ENCODE measurements at regions not wholly inside any gene's neighbourhood (a gene's known extent, or its start where the extent isn't known, plus 50 kb on each side); places are given as distances from the start of the nearest gene placed in this dataset.

DNA sequence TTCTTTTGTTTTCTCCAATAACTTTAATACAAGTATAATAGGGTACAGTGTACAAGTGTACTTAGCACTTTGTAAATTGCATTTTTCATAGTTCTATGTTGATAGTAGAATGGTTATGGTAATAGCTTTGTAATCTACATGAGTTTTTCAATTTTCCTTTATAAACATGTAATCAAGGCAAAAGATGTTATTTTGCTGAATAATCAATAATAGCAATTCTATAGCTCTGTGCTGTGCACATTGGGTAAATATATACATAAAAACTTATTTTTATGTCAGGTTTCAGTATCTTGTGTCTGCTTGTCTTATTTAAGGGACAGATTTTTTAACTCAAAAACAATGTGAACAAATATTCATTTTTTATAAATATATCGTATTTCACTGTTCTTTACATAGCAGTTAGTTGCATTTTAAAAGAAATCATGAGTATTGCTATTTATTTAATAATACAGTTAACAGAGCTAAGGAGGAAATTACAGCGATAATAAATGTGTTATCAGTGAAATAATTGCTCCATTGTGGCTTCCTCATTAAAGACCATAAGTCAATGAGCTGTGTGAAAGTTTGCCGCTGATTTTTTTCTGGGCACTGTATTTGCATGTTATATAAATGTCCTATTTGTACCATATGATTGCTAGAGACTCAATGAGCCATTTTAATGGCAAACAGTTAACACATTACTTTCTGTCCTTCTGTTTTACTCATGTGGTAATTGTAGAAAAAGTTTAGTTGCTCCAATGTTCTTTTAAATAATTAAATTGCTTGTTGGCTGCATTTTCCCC lies 214.6 kb upstream of the STAC start:
- H3K4me1 Mint-ChIP-seq, result no peaks in the 10 kb centered on the region
- H3K36me3 Mint-ChIP-seq (ENCODE audit: low read depth), result no peaks in the 10 kb centered on the region

DNA sequence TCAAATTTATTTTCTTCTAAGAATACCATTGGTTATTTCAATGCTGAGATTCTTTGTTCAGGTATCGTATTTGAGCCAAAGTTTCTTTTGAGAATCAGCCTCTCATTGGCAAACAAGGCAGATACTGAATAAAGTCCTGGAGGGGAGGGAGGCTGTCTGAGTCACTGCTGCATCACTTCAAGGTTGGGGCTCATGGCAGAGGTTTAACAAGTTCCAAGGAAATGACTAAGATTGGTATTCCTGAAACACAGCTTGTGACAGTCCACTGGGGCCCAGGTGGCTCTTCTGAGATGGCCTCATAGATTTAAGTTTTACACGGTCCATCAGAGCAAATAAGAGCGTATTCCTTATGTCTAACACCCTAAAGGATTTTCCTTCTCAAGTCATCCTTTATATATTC lies 213.8 kb upstream of the STAC start:
- Mint-ChIP-seq H3K4me1 (no peaks in the 10 kb centered on the region), H3K36me3 (ENCODE audit: low read depth) (no peaks in the 10 kb centered on the region), H3K27ac (ENCODE audit: unreplicated experiment) (no peak overlapping the region), H3K9me3 (no peaks in the 10 kb centered on the region), H3K27me3 (ENCODE audit: low read depth) (no peaks in the 10 kb centered on the region), H3K4me3 (no peak overlapping the region)
- DNase-seq (ENCODE audit: low read depth, low spot score), result no peak
- TF ChIP-seq, protein P1, sequence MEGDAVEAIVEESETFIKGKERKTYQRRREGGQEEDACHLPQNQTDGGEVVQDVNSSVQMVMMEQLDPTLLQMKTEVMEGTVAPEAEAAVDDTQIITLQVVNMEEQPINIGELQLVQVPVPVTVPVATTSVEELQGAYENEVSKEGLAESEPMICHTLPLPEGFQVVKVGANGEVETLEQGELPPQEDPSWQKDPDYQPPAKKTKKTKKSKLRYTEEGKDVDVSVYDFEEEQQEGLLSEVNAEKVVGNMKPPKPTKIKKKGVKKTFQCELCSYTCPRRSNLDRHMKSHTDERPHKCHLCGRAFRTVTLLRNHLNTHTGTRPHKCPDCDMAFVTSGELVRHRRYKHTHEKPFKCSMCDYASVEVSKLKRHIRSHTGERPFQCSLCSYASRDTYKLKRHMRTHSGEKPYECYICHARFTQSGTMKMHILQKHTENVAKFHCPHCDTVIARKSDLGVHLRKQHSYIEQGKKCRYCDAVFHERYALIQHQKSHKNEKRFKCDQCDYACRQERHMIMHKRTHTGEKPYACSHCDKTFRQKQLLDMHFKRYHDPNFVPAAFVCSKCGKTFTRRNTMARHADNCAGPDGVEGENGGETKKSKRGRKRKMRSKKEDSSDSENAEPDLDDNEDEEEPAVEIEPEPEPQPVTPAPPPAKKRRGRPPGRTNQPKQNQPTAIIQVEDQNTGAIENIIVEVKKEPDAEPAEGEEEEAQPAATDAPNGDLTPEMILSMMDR (conservative IDR thresholded peaks at IDR 0.05), result no peak

More for the DNA sequence above, 214.6 kb upstream of the STAC start:
- no peak overlapping the region for H3K4me3 Mint-ChIP-seq
- no peak for DNase-seq (ENCODE audit: low read depth, low spot score)
- H3K27me3 Mint-ChIP-seq (ENCODE audit: low read depth), result no peaks in the 10 kb centered on the region
- H3K9me3 Mint-ChIP-seq, result no peaks in the 10 kb centered on the region
- H3K27ac Mint-ChIP-seq (ENCODE audit: unreplicated experiment), result no peak overlapping the region
- TF ChIP-seq, protein P1 (conservative IDR thresholded peaks at IDR 0.05), result no peak

DNA sequence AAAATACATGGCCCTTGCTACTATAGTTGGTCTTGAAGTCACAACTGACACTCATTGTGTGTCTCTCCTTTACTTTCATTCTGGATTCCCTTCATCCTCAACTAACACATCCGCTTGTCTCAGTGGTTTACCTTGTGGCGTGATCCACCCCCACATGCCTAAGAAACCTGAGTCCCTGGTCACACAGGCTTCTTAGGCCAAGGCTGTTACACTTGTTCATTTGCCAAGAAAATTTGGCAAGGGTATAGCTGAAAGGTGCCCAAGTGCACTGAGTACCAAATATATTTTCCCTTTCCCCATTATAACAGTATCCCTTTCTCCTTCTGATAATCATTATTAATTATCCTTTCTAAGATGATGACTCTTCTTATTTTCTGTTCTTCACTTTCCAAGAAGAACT lies 207.6 kb upstream of the STAC start:
- no peak for DNase-seq (ENCODE audit: low read depth, low spot score)
- Mint-ChIP-seq H3K9me3 (no peaks in the 10 kb centered on the region), H3K4me3 (no peak overlapping the region), H3K4me1 (no peaks in the 10 kb centered on the region), H3K27ac (ENCODE audit: unreplicated experiment) (no peak overlapping the region), H3K36me3 (ENCODE audit: low read depth) (no peaks in the 10 kb centered on the region), H3K27me3 (ENCODE audit: low read depth) (no peaks in the 10 kb centered on the region)
- TF ChIP-seq, protein P1 (conservative IDR thresholded peaks at IDR 0.05), result no peak

DNA sequence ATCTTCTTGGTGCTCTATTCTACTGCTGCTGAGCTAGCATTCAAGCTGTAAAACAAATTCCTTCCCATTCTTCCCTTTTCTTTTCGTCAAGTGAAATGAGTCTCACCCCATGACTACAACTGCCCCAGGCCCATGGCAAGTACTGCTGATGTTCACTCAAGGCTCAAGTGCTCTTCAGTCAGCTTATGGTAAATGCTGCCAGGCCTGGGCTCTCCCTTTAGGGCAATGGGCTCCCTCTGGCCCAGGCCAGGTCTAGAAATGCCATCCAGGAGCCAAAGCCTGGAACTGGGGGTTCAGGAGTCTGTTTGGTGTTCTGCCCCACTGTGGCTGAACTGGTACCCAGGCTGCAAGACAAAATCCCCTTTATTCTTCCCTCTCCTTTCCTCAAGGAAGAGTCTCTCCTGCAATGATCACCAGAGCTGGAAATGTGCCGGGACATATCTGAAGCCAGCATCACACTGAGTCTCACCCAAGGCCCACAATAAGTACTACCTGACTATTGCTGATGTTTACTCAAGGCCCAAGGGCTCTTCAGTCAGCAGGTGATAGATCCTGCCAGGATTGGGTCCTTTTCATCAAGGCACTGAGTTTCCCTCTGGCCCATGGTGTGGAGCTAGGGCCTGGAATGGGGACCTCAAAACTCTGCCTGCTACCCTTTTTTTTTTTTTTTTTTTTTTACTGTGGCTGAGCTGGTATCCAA lies 205.0 kb upstream of the STAC start:
- Mint-ChIP-seq H3K27me3 (ENCODE audit: low read depth) (no peaks in the 10 kb centered on the region), H3K4me1 (no peaks in the 10 kb centered on the region), H3K9me3 (no peaks in the 10 kb centered on the region), H3K4me3 (no peak overlapping the region), H3K36me3 (ENCODE audit: low read depth) (no peaks in the 10 kb centered on the region), H3K27ac (ENCODE audit: unreplicated experiment) (no peak overlapping the region)
- no peak for DNase-seq (ENCODE audit: low read depth, low spot score)
- TF ChIP-seq, protein P1 (conservative IDR thresholded peaks at IDR 0.05), result no peak

DNA sequence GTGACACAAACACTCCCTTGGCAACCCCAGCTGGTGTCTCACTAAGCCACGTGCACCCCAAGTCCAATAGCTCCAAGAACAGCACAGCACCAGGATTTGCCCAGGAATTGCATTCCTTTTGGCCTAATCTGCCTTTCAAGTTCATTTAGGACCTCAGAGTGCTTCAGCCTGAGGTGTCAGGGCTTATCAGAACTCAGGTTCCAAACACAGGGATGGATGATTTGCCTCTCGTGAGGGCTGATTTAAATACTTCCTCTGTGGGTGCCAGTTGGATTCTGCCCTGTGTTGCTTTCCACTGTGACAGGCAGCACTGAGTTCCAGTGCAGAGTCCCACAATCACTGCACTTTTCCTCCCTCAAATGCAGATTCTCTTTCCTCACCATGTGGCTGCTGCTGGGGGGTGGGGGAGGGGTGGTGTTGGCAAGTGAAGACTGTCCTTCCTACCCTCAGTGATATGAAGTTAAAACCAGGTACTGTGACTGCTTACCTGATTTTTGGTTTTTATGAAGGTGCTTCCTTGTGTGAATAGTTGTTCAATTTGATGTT lies 204.3 kb upstream of the STAC start:
- no peak for DNase-seq (ENCODE audit: low read depth, low spot score)
- H3K27ac Mint-ChIP-seq (ENCODE audit: unreplicated experiment), result no peak overlapping the region
- H3K9me3 Mint-ChIP-seq, result no peaks in the 10 kb centered on the region
- no peaks in the 10 kb centered on the region for H3K36me3 Mint-ChIP-seq (ENCODE audit: low read depth)
- no peaks in the 10 kb centered on the region for H3K27me3 Mint-ChIP-seq (ENCODE audit: low read depth)
- no peaks in the 10 kb centered on the region for H3K4me1 Mint-ChIP-seq
- TF ChIP-seq, protein P1 (conservative IDR thresholded peaks at IDR 0.05), result no peak
- no peak overlapping the region for H3K4me3 Mint-ChIP-seq

Measured in neural crest cell (in vitro differentiated cells).